Activated T-cell treated with anti-CD3 and anti-CD28 coated beads for 24 hours (primary cell): ENCODE measurements at regions not wholly inside any gene's neighbourhood (a gene's known extent, or its start where the extent isn't known, plus 50 kb on each side); places are given as distances from the start of the nearest gene placed in this dataset.
"Not testable (repeated sequence)": the region's sequence is repeated elsewhere in the genome, so short reads cannot be mapped to it uniquely, and the experiment has no call there.

Experiments
- DNase-seq: peaks from one replicate; pipeline ENCODE4 v3.0.0-alpha.2; 2020; ENCODE audit warnings: low read depth

DNA sequence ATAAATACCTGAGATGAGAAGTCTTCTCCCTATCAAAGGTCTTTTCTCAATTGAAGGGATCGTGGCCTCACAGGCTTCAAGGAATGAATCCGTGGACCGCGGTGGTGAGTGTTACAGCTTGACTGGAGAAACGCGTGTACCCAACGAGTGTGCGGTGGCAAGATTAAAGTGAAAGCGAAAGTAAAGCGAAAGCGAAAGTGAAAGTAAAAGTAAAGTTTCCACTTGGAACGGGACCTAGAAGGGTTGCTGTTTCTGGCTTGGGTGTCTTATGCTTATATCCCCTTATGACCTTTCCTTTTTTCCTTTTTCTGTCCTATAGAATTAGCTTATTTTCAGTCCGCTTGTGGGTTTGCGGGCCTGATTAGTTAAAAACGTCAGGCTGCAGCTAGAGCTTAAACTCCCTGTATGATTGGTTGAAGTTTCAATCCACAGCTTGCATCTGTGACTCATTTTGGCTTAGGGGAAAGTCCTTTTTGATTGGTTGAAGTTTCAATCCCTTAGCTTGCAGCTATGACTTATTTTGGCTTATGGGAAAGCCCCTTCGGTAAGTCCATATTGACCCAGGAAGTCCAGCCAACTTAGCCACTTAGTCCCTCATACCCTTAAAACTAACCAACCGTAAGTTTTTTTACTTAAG is 924.3 kb upstream of the CDH10 start:
- no peak for DNase-seq

DNA sequence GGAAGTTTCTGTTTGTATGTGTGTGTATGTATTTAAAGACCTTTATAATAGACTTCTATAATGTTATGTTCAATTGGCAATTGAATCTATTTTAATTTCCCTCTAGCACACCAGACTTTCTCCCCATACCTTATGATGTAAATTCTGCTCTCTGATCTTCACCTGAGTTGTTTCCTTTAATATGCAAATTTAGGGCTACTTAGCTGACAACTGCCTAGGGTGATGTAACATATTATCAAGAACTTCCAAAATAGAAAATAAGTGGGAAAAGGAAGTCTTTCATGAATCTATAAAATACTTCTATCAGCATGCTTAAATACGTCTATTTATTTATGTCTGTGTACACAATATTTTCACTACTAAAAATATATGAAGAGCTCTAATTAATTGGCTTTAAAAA is 923.5 kb upstream of the CDH10 start:
- DNase-seq = no peak

DNA sequence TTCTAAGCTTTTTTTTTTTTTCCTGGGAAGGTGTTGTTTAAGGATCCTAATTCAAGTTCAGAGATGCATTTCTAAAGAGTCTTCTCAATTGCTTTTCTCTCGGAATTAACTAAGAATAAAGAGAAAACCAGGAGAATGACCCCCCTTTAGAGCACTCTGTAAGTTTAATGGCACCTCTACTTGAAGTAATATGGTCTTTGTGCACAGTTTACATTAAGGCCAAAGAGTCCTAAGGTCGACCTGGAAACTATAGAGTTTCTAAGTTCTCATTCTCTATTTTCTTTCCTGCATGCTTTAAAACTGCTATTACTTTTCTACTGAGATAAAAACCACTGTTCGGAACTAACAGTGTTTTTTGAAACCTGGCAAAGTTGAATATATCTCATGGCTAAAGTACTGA is 923.1 kb upstream of the CDH10 start:
- DNase-seq = no peak

DNA sequence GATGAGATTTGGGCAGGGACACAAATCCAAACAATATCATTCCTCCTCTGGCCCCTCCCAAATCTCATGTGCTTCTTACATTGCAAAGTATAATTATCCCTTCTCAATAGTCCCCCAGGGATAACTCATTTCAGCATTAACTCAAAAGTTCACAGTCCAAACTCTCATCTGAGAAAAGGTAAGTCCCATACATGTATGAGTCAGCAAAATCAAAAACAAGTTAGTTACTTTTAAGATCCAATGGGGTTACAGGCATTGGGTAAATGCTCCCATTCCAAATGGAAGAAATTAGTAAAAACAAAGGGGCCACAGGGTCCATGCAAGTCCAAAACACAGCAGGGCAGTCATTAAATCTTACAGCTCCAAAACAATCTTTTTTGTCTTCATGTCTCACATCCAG is 917.9 kb upstream of the CDH10 start:
- DNase-seq = no peak

DNA sequence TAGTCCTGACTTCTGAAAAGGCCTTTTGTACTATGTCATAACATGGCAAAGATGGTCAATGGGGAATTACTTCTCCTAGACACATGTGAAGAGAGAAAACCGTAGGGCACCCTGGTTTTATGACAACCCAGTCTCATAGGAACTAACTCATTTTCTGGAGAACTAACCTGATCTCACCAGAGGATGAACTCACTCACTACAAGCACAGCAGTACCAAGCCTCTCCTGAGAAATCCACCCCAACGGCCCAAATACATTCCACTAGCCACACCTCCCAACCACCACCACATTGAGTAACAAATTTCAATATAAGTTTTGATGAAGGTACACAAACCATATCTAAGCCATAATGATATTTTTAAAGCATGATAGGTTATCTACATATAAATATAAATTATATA is 909.3 kb upstream of the CDH10 start:
- no peak for DNase-seq

DNA sequence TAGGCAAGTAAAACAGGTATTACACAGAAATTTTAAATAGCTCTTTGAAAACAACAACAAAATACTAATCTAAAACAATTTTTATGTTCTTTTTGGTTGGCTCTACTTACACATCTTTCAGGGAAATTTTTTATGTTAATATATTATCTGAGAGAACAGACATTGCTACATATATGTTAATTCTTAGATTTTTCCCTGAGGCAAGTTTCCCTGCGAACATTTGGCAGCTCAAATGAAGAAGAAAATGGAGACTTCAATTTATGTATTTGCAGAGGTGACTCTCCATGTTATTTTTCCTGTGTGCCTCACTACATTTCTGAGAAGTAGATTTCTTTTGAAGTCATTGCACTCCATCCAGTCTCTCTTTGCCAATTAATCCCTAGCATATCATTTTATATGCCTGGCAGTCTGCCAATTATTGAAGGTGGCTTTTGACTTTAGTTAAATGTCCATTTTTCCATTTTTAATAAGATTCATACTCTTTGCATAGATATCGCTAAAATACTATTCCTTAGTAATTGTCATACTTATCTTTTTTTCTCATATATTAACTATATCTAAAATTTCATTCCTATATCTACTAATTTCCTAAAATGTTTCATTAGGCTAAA is 908.2 kb upstream of the CDH10 start:
- DNase-seq = no peak

DNA sequence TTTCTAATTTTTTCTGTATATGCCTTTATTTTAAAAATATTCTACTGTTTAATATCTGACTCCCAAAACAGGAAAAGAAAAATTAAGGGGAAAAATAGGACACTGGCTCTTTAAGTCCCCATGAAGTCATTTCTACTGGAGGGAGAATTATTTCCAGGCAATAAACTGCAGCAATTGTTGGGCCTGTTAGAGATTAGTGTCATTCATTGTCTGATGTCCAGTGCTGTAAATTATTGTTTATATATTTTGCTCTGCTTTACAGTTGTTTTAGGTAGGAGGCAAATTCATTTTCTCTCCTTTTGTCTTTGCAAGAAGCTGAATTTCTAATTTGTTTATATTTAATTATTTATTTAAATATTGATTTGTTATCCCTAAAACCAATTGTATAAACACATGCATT is 906.0 kb upstream of the CDH10 start:
- no peak for DNase-seq

DNA sequence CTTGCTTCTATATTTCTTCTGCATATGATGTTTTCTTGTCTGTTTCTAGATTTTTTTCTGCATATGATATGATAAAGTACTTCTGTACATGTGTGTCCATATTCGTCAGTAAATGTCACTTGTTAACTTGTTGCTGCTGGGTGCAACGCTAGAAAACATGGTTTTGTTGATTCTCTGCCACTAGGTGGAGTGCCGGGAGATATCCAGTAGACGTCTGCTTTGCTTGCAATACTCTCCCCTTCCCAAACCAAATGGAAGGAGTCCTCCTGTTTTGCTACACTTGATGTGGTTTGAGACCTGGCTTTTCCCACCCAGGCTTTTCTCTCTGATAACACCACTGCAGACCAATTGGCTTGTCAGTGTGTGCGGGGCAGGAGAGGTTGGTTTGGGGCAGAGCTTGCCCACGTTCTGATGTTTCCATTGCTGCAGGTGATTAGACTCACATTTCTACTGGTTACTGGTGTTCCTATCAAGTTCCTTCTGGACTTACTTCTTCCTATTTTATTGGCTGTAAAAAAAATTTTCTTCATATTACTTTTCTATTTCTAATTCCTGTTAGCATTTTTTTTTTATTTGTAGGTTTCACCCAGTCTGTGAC is 900.0 kb upstream of the CDH10 start:
- no peak for DNase-seq

DNA sequence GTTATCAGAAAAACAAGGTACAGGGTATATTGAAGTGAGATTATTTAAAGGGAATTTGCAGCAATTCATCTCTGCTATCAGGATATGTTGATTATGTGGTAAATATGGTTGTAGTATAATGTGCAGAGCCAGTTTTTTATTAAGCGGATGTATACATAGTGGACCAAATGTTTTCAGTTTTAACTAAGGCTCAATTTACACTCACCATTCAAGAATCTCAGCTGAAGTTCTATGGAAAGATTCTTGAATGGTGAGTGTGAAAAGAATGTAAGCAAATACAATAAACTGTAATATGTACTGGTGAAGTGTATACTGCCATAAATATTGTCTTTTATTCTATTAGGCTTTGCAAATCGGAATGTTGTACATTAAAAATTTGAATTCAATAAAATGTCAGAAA is 895.9 kb upstream of the CDH10 start:
- DNase-seq = no peak

DNA sequence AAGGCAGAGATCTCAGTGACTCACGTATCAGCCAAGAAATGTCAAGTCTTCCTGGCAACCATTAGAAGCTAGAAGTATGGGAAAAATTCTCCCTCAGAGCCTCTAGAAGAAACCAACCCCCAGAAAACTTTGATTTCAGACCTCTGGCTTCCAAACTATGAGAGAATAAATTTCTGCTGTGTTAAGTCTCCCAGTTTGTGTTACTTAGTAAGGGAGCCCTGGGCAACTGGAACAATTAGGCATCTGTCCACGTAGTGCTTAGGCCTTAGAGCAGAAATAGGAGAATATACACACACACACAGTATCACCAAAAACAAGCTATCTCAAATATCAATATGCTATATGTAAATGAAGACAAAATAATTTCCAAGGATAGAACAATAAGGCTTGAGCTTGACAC is 894.8 kb upstream of the CDH10 start:
- DNase-seq = no peak

DNA sequence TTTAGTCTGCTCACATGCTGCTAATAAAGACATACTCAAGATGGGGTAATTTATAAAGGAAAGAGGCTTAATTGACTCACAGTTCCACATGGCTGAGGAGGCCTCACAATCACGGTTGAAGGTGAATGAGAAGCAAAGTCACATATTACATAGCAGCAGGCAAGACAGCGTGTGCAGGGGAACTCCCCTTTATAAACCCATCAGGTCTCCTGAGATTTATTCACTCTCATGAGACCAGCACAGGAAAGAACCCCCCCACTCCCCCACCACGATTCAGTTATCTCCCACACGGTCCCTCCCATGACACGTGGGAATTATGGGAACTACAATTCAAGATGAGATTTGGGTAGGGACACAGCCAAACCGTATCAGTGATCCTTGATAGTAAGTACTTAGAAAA is 891.7 kb upstream of the CDH10 start:
- not testable (repeated sequence) for DNase-seq

DNA sequence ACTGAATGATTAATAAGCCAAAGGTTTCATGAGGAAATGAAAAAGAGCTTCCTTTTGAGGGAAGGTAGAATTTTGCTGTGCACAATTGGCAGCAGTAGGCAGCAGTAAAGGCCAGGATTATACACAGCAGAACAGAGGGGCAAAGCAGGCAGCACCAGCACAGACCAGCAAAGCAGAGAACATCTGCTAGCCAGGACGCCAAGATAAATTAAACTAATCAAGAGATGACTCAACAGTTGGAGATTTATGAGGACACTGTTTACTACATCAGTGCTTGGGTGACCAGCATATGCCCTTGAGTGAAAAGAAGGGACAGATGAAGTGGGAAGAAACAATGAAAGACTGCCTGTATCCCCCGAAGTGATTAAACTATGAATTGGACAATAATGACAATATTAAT is 871.4 kb upstream of the CDH10 start:
- DNase-seq = no peak

DNA sequence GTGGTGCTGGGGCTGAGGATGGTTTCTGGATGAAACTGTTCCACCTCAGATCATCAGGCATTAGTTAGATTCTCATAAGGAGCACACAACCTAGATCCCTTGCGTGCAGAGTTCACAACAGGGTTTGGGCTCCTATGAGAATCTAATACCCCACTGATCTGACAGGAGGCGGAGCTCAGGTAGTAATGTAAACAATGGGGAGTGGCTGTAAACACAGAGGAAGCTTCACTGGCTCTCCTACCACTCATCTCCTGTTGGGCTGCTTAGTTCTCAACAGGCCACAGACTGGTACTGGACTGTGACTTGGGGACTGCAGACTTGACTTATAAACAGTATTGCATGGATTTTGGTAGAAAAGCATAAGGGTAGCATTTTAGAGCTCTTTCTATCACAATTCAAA is 870.7 kb upstream of the CDH10 start:
- no peak for DNase-seq

DNA sequence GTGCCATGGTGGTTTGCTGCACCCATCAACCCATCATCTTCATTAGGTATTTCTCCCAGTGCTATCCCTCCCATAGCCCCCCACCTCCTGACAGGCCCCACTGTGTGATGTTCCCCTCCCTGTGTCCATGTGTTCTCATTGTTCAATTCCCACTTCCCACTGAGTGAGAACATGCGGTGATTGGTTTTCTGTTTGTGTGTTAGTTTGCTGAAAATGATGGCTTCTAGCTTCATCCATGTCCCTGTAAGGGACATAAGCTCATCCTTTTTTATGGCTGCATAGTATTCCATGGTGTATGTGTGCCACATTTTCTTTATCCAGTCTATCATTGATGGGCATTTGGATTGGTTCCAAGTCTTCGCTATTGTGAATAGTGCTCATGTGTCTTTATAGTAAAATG is 865.9 kb upstream of the CDH10 start:
- DNase-seq = not testable (repeated sequence)

DNA sequence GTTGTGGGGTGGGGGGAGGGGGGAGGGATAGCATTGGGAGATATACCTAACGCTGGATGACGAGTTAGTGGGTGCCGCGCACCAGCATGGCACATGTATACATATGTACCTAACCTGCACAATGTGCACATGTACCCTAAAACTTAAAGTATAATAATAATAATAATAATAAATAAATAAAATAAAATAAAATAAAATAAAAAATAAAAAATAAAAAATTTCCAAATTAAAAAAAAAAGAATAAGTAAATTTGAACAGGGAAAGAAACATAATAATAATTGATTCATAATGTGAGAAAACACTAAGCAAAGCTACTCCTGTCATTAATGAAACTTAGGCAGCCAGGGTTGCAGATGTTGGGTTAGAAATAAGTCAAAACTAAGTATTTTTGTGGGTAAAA is 863.2 kb upstream of the CDH10 start:
- not testable (repeated sequence) for DNase-seq

DNA sequence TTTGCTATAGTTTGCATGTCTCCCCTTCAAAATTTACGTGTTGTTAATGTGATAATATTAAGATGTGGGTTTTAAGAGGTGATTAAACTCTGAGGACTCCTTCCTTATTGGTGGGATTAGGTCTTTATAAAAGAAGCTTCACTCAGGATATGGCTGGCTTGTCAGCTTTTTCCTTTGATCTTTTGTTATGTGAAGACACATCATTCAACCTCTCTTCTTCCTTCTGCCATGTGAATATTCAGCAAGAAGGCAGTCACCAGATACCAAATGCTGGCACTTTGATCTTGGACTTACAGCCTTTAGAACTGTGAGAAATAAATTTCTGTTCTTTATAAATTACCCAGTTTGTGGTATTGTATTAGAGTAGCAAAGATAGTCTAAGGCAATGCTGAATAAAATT is 855.9 kb upstream of the CDH10 start:
- DNase-seq = no peak

DNA sequence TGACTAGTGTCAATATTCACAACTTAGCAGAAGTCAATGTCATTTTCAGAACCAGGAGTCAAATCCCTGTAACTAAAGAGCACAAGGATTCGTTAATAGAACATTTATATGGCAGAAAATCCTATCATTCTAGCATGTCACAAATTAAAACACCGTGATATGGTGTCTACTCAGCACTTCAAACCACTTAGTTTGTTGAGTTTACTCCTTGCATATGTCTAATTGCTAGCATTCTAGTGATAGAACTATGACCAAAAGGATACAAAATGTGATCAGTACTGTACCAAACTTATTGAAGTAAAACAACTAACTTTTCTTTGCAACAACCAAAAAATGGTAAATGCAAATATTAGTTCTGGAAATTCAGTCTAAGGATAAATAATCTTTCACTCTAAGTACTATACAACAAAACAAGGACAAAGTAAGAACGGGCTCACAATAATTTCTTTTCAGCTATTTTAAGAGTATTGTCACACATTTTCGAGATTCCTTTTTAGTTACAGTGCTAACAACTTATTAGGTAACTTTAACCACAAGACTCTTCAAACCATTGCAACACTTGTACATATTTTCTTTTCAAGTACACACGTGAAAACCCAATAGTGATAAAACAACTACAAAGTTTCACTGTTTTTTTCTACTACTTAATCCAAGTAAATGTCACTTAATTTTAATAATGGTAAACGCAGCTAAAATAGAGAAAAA is 845.2 kb upstream of the CDH10 start:
- DNase-seq = no peak

DNA sequence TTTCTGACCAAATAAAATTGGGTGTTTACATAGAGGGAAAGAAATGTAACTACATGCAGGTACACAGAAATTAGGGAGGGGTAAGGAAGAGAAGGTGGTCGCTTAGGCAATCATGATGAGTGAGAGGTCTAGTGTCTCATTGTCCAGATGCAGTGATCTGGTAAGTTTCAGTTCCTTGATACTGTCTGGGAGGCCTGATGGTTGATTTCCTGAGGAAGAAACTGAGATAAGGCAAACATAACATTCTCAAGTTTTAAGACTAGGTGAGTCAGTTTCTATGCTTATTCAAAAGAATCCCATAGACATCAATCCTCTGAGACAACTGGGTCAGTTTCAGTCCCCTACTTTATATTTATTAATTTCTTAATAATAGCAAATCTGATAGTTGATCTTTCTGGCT is 843.3 kb upstream of the CDH10 start:
- DNase-seq = no peak

DNA sequence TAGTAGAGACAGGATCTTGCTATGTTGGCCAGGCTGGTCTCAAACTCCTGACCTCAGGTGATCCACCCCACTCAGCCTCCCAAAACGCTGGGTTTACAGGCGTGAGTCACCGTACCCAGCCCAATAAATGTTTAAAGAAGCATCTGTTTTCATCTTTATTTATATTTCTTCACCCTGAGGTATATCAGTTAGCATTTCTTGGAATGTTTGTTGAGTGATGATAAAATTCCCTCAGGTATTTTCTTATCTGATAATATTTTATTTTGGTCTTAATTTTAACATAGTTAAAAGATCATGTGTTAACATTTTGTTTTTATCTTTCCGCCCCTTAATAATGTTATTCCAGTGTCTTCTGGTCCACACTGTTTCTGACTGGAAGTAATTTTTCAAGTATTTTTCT is 839.6 kb upstream of the CDH10 start:
- no peak for DNase-seq

DNA sequence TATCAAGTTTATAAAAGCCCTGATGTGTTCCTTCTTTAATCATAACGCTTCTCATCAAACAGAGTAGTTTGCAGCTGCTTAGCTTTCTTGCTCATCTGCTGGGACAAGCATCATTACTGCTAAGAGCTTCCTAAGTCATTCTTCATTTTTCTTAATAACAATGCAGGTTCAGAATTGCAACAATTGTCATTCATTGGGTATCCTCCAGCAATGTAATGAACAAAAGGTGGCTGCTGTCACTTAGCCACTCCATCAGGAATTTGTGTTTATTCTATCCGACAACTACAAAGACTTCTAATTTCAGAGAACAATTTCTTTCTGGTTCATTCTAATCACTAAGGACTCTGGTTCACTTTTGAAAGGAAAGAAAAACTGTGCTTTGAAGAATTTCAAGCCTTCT is 836.7 kb upstream of the CDH10 start:
- DNase-seq = no peak

DNA sequence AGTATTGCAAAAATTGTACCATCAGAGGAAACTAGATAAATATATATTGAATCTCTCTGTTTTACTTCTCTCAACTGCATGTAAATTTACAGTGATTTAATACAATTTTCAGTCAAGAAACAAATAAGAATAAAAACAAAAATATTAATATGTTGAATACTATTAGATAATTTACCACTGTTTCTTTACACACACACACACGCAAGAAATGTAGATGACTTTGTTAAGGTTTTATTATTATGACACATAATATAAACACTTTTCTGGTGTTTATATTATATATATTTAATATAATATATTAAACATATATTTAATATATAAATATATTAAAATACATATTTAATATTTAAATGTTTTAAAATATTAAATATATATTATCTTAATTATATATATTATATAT is 814.3 kb upstream of the CDH10 start:
- DNase-seq = no peak

DNA sequence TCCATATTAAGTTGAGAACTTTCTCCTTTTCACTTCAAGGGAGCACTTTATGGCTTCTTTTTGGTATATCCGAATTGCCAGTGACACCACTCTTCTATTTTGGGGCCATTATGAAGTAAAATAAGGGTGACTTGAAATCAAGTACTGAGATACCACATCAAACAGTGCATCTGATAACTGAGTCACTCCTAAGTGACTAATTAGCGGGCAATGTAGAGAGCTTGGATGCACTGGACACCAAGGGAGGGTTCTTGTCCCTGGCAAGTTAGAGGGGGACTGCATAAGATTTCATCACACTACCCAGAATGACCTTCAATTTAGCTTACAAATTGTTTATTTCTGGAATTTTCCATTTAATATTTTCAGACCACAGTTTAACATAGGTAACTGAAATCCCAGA is 813.9 kb upstream of the CDH10 start:
- DNase-seq = no peak

DNA sequence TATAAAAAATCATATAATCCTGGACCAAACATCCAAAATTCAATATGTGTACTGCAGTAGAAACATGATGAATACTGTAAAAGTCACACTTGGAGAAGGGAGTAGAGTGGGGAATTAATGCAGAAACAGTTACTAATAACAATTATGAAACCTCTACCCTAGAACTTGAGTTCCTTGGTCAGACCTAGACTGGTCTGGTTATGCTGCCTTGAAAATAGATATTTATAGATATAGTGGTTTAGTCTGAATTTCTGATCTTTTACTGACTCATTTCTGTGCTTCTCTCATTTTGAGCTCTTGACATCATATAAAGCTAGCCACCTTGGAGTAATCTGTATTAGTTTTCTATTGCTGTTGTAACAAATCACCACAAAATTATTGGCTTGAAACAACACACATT is 808.7 kb upstream of the CDH10 start:
- no peak for DNase-seq
